K562 (cell line): ENCODE measurements at regions not wholly inside any gene's neighbourhood (a gene's known extent, or its start where the extent isn't known, plus 50 kb on each side); places are given as distances from the start of the nearest gene placed in this dataset.

ENCODE experiments used
- ARID1B ChIP-seq: fragments of 450-650 bp; IDR thresholded peaks from 2 replicates; pipeline ENCODE4 v1.6.1; 2016; ENCODE audit warnings: antibody characterized with exemption, mild to moderate bottlenecking, inconsistent platforms
- CBX1 ChIP-seq: sonication (generic); IDR thresholded peaks from 2 replicates; pipeline ENCODE4 v1.6.1; 2016; ENCODE audit warnings: antibody characterized with exemption, low read depth, mild to moderate bottlenecking
- FOS ChIP-seq: IDR thresholded peaks from 3 replicates; pipeline ENCODE4 v1.6.1; 2011; ENCODE audit not compliant: insufficient read length; ENCODE audit errors: extremely low read depth
- RFX5 ChIP-seq: IDR thresholded peaks from 2 replicates; pipeline ENCODE4 v1.6.1; 2011; ENCODE audit warnings: low read depth, mild to moderate bottlenecking, improper control_type of control experiment, low read length
- ZNF239 ChIP-seq: fragments of 250-450 bp; sonication (Bioruptor Pico); IDR thresholded peaks from 2 replicates; pipeline ENCODE4 v1.4.0; 2020; ENCODE audit warnings: mild to moderate bottlenecking
- ZNF274 ChIP-seq: IDR thresholded peaks from 2 replicates; pipeline ENCODE4 v1.6.1; 2011; ENCODE audit warnings: low read depth, mild to moderate bottlenecking, low read length, moderate library complexity, borderline replicate concordance
- TF ChIP-seq, protein P1 (sequence below), 3 experiments: IDR thresholded peaks in 2 of 3; conservative IDR thresholded peaks in 1 of 3; 2 replicates each; pipeline ENCODE4 v1.5.1; 2011 to 2012; ENCODE audit warnings: low read length in 3 of 3, mild to moderate bottlenecking in 3 of 3, control low read depth in 2 of 3, improper control_type of control experiment in 1 of 3, inconsistent platforms in 1 of 3, low read depth in 1 of 3, mixed read lengths in 1 of 3, moderate library complexity in 1 of 3; ENCODE audit not compliant: insufficient read depth in 2 of 3
- TF ChIP-seq, protein P2 (sequence below): sonication (generic); formaldehyde crosslinking; IDR thresholded peaks from 2 replicates; pipeline ENCODE4 v1.8.0; 2022; ENCODE audit warnings: mild to moderate bottlenecking, missing genetic modification reagents, borderline replicate concordance

DNA sequence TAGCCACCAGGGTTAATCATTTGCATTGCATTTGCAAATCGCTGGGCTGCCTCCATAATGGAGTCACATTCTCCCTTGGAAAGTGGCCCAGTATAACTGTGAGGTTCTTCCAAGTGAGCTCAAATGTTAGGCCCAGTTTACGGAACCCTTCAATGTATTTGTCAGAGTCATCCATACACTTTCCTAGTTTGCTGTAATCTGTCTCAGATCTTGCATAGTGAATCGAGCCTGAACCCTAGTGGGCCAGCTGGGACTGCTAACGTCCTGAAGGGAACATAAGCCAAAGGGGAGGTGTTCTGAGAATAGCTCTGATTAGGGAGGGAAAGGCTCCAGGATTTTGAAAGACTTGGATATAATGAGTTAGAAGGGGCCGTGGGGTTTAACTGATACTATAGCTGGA, 406.3 kb downstream of the SLC6A15 start:
- TF ChIP-seq CBX1: no peak
- no peak for TF ChIP-seq FOS
- TF ChIP-seq, protein P1, sequence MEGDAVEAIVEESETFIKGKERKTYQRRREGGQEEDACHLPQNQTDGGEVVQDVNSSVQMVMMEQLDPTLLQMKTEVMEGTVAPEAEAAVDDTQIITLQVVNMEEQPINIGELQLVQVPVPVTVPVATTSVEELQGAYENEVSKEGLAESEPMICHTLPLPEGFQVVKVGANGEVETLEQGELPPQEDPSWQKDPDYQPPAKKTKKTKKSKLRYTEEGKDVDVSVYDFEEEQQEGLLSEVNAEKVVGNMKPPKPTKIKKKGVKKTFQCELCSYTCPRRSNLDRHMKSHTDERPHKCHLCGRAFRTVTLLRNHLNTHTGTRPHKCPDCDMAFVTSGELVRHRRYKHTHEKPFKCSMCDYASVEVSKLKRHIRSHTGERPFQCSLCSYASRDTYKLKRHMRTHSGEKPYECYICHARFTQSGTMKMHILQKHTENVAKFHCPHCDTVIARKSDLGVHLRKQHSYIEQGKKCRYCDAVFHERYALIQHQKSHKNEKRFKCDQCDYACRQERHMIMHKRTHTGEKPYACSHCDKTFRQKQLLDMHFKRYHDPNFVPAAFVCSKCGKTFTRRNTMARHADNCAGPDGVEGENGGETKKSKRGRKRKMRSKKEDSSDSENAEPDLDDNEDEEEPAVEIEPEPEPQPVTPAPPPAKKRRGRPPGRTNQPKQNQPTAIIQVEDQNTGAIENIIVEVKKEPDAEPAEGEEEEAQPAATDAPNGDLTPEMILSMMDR (IDR thresholded peaks at IDR 0.05 in 2 of 3, conservative IDR thresholded peaks at IDR 0.05 in 1 of 3; ENCODE audit: insufficient read depth in 2 of 3, low read depth in 1 of 3, low read length in 3 of 3): no peak
- TF ChIP-seq, protein P2, sequence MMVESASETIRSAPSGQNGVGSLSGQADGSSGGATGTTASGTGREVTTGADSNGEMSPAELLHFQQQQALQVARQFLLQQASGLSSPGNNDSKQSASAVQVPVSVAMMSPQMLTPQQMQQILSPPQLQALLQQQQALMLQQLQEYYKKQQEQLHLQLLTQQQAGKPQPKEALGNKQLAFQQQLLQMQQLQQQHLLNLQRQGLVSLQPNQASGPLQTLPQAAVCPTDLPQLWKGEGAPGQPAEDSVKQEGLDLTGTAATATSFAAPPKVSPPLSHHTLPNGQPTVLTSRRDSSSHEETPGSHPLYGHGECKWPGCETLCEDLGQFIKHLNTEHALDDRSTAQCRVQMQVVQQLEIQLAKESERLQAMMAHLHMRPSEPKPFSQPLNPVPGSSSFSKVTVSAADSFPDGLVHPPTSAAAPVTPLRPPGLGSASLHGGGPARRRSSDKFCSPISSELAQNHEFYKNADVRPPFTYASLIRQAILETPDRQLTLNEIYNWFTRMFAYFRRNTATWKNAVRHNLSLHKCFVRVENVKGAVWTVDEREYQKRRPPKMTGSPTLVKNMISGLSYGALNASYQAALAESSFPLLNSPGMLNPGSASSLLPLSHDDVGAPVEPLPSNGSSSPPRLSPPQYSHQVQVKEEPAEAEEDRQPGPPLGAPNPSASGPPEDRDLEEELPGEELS (CRISPR knock-in tag): no peak
- no peak for TF ChIP-seq ARID1B
- no peak for TF ChIP-seq RFX5
- no peak for TF ChIP-seq ZNF239 (CRISPR knock-in tag)
- no peak for TF ChIP-seq ZNF274
